Common myeloid progenitor, CD34-positive (primary cell): ENCODE measurements at regions not wholly inside any gene's neighbourhood (a gene's known extent, or its start where the extent isn't known, plus 50 kb on each side); places are given as distances from the start of the nearest gene placed in this dataset.

Experiments
- CTCF ChIA-PET: fragments of 350-600 bp; sonication (Branson Sonifier 250); formaldehyde crosslinking; loops from one replicate; lab custom pipeline; 2021; ENCODE audit warnings: antibody characterized with exemption; lab: Charles Lee
- POLR2A ChIA-PET: fragments of 350-600 bp; sonication (Branson Sonifier 250); formaldehyde crosslinking; loops from one replicate; lab custom pipeline; 2021; ENCODE audit warnings: antibody characterized with exemption; lab: Charles Lee
- DNase-seq, 3 donors: peaks; one replicate each; pipeline versions ENCODE4 v3.0.0 to v3.0.0-alpha.2; 2013
- H3K27ac ChIP-seq, 2 experiments: 1 replicate in 1 of 2; 2 replicates in 1 of 2; pipeline ENCODE4 v1.7.0; 2013; ENCODE audit warnings: inconsistent platforms in 2 of 2, low read length in 2 of 2, mild to moderate bottlenecking in 2 of 2, low read depth in 1 of 2, moderate library complexity in 1 of 2; ENCODE audit not compliant: severe bottlenecking in 2 of 2, insufficient read depth in 1 of 2, poor library complexity in 1 of 2
- H3K27me3 ChIP-seq, 5 experiments: replicated peaks in 2 of 5; 1 replicate in 3 of 5; 2 replicates in 2 of 5; pipeline versions ENCODE4 v1.6.1 to v1.7.0; 2013; ENCODE audit warnings: low read length in 4 of 5, mild to moderate bottlenecking in 2 of 5, moderate library complexity in 2 of 5, inconsistent platforms in 1 of 5; ENCODE audit not compliant: insufficient read depth in 5 of 5, control insufficient read depth in 4 of 5
- H3K36me3 ChIP-seq, 4 experiments: 1 replicate in 2 of 4; 2 replicates in 2 of 4; pipeline versions ENCODE4 v1.6.1 to v1.7.0; 2013; ENCODE audit warnings: low read length in 3 of 4, control low read depth in 1 of 4, mild to moderate bottlenecking in 1 of 4; ENCODE audit not compliant: control insufficient read depth in 4 of 4, insufficient read depth in 4 of 4
- H3K4me1 ChIP-seq, 4 experiments: 1 replicate in 3 of 4; 2 replicates in 1 of 4; pipeline versions ENCODE4 v1.6.1 to v1.7.1; 2013; ENCODE audit warnings: low read length in 3 of 4, mild to moderate bottlenecking in 3 of 4, control low read depth in 1 of 4, inconsistent platforms in 1 of 4, moderate library complexity in 1 of 4; ENCODE audit not compliant: control insufficient read depth in 4 of 4, insufficient read depth in 4 of 4; ENCODE audit errors: control extremely low read depth in 1 of 4
- H3K4me3 ChIP-seq, 7 experiments: 1 replicate in 4 of 7; 2 replicates in 3 of 7; pipeline versions ENCODE4 v1.5.1 to v1.7.0; 2013; ENCODE audit warnings: mild to moderate bottlenecking in 7 of 7, low read length in 6 of 7, moderate library complexity in 6 of 7, inconsistent platforms in 2 of 7, low read depth in 2 of 7, control low read depth in 1 of 7; ENCODE audit not compliant: insufficient read depth in 4 of 7, control insufficient read depth in 1 of 7; ENCODE audit errors: extremely low read depth in 1 of 7
- H3K9me3 ChIP-seq, 5 experiments: 1 replicate in 4 of 5; 2 replicates in 1 of 5; pipeline versions ENCODE4 v1.6.1 to v1.7.1; 2013; ENCODE audit warnings: low read length in 4 of 5, mild to moderate bottlenecking in 2 of 5, inconsistent platforms in 1 of 5, low read depth in 1 of 5, moderate library complexity in 1 of 5; ENCODE audit not compliant: control insufficient read depth in 4 of 5, insufficient read depth in 2 of 5; ENCODE audit errors: control extremely low read depth in 1 of 5
- WGBS: methylation state at CpG from one replicate; pipeline ENCODE4 v1.1.5; 2013; ENCODE audit not compliant: insufficient coverage; 5-methylcytosine and 5-hydroxymethylcytosine counted together

GRCh38 chr20:24328901-24329300 lies 140.5 kb upstream of the SYNDIG1 start:
- H3K4me1 ChIP-seq, result peaks cover 0 to 24% (median 5%) of the 10 kb centered on the region in 4 experiments
- no peak for DNase-seq
- no peak overlapping the region for H3K27ac ChIP-seq
- H3K4me3 ChIP-seq, result no peak overlapping the region
- no peaks in the 10 kb centered on the region for H3K27me3 ChIP-seq
- no peaks in the 10 kb centered on the region for H3K9me3 ChIP-seq
- WGBS, result 100% methylated on average over 2 of the region's 2 CpGs
- ChIA-PET CTCF (no interaction called here), POLR2A (no interaction called here)
- no peaks in the 10 kb centered on the region for H3K36me3 ChIP-seq

- no peak overlapping the region for H3K4me3 ChIP-seq
- H3K27me3 ChIP-seq, result no peaks in the 10 kb centered on the region
- peaks cover 0 to 44% (median 21%) of the 10 kb centered on the region in 4 experiments for H3K4me1 ChIP-seq
- WGBS, result 79% methylated on average over 3 of the region's 3 CpGs
- no peaks in the 10 kb centered on the region for H3K36me3 ChIP-seq
- no peak for DNase-seq
- no peaks in the 10 kb centered on the region for H3K9me3 ChIP-seq
- ChIA-PET POLR2A (no interaction called here), CTCF (interaction anchor here (1.4 kb wide), 1 partner anchor 9 kb away, joined by 3 read pairs; no protein-coding TSS in a partner anchor)
- H3K27ac ChIP-seq, result no peak overlapping the region
Observed at GRCh38 chr20:24321973-24322372, 147.5 kb upstream of the SYNDIG1 start.

- Histone ChIP-seq H3K27ac (no peak overlapping the region), H3K4me3 (peak overlapping the region in 1 of 7 experiments; percentile 11), H3K9me3 (no peaks in the 10 kb centered on the region), H3K36me3 (no peaks in the 10 kb centered on the region), H3K4me1 (peaks cover 0 to 28% (median 20%) of the 10 kb centered on the region in 4 experiments), H3K27me3 (no peaks in the 10 kb centered on the region)
- CTCF ChIA-PET, result no interaction called here
- POLR2A ChIA-PET, result no interaction called here
- DNase-seq, result no peak
- WGBS, result 36% methylated on average over 10 of the region's 15 CpGs
Observed at GRCh38 chr20:24318569-24319352, 150.7 kb upstream of the SYNDIG1 start.

GRCh38 chr20:24317224-24317623 lies 152.2 kb upstream of the SYNDIG1 start:
- no peak for DNase-seq
- Histone ChIP-seq H3K4me1 (peaks cover 0 to 28% (median 20%) of the 10 kb centered on the region in 4 experiments), H3K27me3 (no peaks in the 10 kb centered on the region), H3K36me3 (no peaks in the 10 kb centered on the region), H3K27ac (no peak overlapping the region), H3K4me3 (no peak overlapping the region), H3K9me3 (no peaks in the 10 kb centered on the region)
- ChIA-PET POLR2A (no interaction called here), CTCF (no interaction called here)
- 86% methylated on average over 1 of the region's 5 CpGs for WGBS

GRCh38 chr20:24316731-24317130 lies 152.7 kb upstream of the SYNDIG1 start:
- ChIA-PET CTCF (no interaction called here), POLR2A (no interaction called here)
- no peaks in the 10 kb centered on the region for H3K36me3 ChIP-seq
- peaks cover 0 to 28% (median 20%) of the 10 kb centered on the region in 4 experiments for H3K4me1 ChIP-seq
- no peaks in the 10 kb centered on the region for H3K9me3 ChIP-seq
- no peak overlapping the region for H3K27ac ChIP-seq
- H3K4me3 ChIP-seq, result no peak overlapping the region
- WGBS, result 42% methylated on average over 2 of the region's 2 CpGs
- DNase-seq, result peak in 2 of 3 donors; percentile 23 to 41
- no peaks in the 10 kb centered on the region for H3K27me3 ChIP-seq

- H3K9me3 ChIP-seq, result no peaks in the 10 kb centered on the region
- ChIA-PET CTCF (interaction anchor here (2.1 kb wide), 1 partner anchor 14 kb away, joined by 5 read pairs; no protein-coding TSS in a partner anchor), POLR2A (no interaction called here)
- 100% methylated on average over 2 of the region's 4 CpGs for WGBS
- H3K4me3 ChIP-seq, result no peak overlapping the region
- H3K27ac ChIP-seq, result no peak overlapping the region
- no peaks in the 10 kb centered on the region for H3K36me3 ChIP-seq
- no peak for DNase-seq
- H3K27me3 ChIP-seq, result no peaks in the 10 kb centered on the region
- peaks cover 0 to 39% (median 20%) of the 10 kb centered on the region in 4 experiments for H3K4me1 ChIP-seq
Observed at GRCh38 chr20:24314053-24314452, 155.4 kb upstream of the SYNDIG1 start.

GRCh38 chr20:24309596-24309995 lies 159.8 kb upstream of the SYNDIG1 start:
- no peak for DNase-seq
- WGBS, result 73% methylated on average over 2 of the region's 2 CpGs

More at GRCh38 chr20:24309596-24309995, 159.8 kb upstream of the SYNDIG1 start:
- H3K27me3 ChIP-seq, result no peaks in the 10 kb centered on the region
- H3K27ac ChIP-seq, result no peak overlapping the region
- no peaks in the 10 kb centered on the region for H3K36me3 ChIP-seq
- ChIA-PET CTCF (interaction anchor here (0.8 to 1.1 kb wide), 2 partner anchors 8 to 11 kb away, joined by 3 to 5 read pairs; no protein-coding TSS in a partner anchor), POLR2A (no interaction called here)
- no peak overlapping the region for H3K4me3 ChIP-seq
- H3K9me3 ChIP-seq, result no peaks in the 10 kb centered on the region
- peaks cover 0 to 22% (median 6%) of the 10 kb centered on the region in 4 experiments for H3K4me1 ChIP-seq
